HUDEP-2 (cell line): ENCODE measurements at regions not wholly inside any gene's neighbourhood (a gene's known extent, or its start where the extent isn't known, plus 50 kb on each side); places are given as distances from the start of the nearest gene placed in this dataset.
"Not testable (repeated sequence)": the region's sequence is repeated elsewhere in the genome, so short reads cannot be mapped to it uniquely, and the experiment has no call there.

Experiments used
- DNase-seq, 76 experiments: peaks; one replicate each; lab custom pipeline; 2025; ENCODE audit not compliant: unreplicated experiment in 76 of 76; lab: John Stamatoyannopoulos, UW

DNA sequence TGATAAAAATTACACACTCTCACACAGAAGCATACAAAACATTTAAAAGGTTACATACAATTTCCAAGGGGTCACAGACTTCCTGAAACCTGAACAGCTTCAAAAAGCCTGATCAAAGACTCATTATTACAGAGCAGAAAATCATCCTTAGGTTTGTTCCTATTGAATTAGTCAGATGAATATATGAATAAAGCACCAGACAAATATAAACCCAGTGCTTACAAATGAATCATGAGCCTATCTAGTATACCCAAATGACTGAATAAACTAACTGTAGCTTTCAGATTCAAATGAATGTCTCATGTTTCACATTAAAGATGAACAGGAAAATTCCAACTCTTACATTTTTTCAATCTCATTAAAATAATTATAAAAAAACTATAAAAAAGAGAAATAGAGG, 550.3 kb downstream of the SUCLG1 start:
- no peak for DNase-seq

DNA sequence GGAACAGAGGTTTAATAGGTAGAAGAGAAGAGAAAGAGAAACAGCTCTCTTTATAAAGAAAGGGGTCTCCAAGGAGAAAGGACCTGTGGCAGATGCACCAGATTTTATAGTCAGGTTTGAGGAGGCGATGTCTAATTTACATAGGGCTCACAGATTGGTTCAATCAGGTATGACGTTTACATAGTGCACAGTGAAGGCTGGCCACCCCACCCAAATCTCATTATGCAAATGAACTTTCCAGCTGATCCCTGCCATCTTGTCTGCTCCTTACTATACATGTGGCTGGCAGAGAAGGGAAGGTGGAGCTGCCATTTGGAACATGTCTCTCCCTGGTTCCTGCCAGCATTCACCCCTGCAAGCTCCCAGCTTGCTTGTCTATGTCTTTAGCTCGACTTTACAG, 557.8 kb downstream of the SUCLG1 start:
- no peak for DNase-seq

DNA sequence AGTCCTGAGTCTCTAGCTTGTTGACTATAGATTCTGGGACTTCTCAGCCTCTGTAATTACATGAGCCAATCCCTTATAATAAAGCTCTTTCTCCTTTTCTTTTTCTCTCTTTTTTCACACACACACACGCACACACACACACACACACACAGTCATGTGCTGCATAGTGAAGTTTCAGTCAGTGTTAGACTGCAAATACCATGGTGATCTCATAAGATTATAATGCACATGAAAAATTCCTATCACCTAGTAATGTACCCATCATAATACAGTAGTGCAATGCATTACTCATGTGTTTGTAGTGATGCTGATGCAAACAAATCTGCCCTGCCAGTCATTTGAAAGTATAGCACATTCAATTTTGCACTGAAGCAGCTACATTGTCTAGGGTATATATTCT, 558.2 kb downstream of the SUCLG1 start:
- DNase-seq: no peak

DNA sequence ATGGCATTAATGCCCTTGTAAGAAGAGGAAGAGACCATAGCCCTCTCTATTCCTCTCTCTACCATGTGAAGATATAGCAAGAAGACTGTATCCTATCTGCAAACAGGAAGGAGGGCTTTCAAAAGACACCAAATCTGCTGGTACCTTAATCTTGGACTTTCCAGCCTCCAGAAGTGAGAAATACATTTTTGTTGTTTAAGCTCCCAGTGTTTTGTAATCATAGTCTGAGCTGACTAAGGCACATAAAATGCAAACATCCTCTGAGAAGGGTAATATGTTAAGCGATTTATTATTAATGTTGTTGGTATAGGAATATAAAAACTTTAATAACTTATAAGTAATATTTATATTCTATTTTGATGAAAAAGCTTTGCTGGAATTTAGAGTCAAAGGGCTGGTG, 559.8 kb downstream of the SUCLG1 start:
- DNase-seq: no peak

DNA sequence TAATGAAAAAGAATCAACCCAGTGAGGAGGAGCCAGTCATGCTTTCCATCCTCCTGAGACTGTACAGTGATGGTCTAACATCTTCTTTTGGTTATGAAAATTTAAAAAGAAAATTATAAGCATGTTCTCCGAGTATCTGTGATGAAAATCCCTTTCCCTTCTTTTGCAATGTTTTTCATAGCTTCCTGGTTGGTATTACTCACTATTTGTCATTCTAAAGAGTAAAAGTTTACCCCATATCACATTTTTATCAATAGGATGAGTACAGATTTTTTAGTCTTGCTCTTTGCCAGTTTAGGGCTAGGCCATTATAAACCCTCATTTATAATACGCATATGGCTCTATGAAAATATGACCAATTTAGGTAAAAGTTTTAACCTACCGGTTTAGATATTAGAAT, 564.1 kb downstream of the SUCLG1 start:
- DNase-seq: no peak

DNA sequence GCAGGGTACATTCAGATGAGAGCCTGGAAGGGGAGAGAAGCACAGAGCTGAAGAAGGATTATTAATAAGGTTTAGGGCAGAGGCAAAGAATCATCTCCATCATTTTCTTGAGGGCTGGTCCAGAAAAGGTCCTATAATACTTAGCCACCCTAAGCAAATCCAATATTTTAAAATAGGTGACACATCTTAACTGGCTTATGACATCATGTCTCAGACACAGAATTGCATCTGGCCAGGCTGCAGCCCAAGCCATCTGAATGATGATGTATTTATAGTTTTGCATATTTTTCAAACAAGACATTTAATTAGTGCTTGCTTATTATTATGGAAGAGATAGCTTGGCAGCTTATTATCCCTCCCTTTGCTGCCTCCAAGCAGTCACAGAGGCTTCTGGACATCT, 571.3 kb downstream of the SUCLG1 start:
- no peak for DNase-seq

DNA sequence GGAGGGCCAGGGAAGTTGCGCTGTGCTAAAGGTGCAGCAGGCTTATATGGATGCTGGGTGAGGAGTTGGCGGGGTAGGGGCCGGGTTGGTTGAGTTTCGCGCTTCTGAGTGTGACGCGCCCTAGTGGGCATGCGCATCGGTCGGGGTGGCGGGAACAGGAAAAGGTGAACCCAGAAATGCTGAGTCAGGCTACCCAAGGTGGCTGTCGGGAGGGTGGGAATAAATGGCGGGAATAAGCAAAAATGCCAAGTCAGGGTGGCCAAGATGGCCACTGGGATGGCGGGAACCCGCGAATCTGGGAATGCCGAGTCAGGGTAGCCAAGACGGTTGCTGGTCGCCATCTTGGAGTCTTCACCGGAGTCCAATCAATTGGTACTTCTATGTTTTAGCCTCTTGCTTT, 580.0 kb downstream of the SUCLG1 start:
- DNase-seq: no peak

DNA sequence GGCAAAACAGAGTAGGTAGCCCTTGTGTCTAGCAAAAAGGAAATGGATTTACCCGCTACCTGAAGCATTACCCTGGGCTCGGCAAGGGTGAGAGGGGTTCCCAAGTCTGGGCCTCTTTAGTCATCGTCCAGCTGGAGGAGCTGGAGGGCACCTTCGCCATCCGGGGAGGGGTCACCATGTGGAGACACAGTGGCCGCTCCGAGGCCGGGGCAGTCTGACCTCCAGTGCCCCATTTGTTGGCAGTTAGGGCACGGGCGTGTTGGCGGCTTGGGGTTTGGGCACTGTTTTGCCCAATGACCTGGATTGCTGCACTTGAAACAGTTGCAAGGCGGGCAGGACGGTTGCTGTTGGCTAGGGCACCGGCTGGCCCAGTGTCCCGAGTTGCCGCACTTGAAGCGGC, 581.8 kb downstream of the SUCLG1 start:
- DNase-seq: not testable (repeated sequence)

DNA sequence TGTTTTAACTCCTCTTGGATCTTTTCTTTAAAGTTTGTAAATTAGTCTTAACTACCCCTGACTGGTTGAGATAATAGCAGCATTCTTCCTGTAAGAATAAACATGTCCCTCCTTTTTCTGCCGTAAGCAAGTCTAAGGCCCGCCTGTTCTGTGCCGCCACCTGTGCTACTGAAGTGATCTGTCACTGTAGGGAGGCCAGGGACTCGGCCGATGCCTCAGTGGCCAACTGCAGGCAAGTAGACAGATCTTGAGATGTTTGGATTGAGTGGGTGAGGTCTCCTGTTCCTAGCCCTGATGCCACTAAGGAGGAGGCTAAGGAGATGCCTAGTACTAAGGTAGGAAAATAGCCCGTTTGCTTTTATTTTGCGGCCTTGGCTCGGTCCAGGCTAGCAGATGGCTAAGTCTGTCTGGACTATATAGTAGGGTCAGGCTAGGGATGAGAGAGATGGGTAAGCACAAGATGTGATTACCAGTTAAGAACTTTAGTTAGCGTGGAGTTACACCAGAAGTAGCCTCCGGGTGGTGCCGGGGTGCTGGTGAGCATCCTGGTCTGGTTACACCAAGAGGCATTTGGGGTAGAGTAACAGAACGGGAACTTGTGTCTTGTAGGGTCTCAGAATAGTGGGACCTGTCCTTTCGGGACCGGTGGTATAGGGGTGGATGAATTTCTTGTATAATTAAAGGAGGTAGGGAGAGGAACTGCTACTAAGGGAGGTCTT, 584.2 kb downstream of the SUCLG1 start:
- peak in 4 of 76 experiments; percentile 1 to 2 (median 2) for DNase-seq

DNA sequence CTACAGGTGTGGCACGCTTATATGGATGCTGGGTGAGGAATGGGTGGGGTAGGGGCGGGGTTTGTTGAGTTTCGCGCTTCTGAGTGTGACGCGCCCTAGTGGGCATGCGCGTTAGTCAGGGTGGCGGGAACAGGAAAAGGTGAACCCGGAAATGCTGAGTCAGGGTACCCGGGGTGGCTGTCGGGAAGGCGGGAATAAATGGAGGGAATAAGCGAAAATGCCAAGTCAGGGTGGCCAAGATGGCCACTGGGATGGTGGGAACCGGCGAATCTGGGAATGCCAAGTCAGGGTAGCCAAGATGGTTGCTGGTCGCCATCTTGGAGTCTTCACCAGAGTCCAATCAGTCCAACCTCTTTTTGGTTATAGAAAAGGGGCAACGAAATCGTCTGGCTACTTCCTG, 585.0 kb downstream of the SUCLG1 start:
- DNase-seq: no peak

DNA sequence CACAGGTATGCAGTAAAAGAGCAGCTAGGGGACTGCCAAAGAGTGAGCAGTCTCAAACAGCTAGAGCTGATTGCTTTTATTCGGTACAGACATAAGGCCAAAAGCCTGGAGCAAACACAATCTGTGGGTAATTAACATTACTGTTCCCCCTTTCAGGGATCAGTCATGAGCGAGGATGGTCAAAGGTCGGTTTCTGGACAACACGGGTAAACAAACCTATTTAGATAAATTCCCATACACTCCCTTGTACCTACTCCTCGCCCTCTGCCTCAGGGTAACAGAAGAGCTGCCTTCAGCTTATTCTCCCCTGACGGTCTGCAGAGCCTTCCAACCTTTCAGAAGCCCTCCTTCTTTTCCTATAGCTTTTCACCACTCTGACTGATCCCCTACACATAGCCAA, 586.0 kb downstream of the SUCLG1 start:
- DNase-seq: no peak

DNA sequence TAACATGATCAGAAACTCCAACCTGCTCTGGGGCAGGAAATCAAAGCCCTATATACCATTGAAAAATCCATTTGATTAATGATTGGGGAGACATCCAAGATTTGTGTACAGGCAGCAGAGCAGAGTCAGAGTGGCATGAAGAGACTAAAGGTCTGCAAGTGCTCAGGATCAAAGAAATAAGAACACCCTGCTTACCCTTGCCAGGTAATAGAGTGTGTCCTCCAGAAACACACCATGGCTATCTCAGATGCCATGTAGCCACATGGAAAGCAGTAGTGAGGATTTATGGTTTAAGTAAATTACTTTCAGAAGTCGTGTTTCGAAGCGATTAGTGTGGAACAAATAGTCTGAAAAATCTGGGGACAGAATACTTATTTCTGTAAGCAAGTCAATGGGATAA, 592.9 kb downstream of the SUCLG1 start:
- DNase-seq: no peak

DNA sequence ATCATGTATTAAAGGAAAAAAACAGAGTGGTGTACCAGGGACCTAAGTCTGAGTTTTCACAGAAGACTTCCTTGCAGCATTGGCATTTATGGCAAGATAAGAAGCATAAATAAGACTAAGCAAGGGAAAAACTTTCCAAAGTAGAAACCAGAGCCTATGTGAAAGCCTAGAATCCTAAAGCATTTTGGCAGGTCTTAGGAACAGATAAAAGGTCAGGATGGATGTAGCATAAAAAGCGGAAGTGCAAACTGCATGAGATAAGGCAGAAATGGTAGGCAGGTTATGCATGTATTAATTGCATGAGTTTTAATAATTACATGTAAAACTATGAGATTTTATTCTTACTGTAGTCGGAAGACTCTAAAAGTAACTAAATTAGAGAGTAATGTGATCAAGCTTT, 596.5 kb downstream of the SUCLG1 start:
- no peak for DNase-seq

DNA sequence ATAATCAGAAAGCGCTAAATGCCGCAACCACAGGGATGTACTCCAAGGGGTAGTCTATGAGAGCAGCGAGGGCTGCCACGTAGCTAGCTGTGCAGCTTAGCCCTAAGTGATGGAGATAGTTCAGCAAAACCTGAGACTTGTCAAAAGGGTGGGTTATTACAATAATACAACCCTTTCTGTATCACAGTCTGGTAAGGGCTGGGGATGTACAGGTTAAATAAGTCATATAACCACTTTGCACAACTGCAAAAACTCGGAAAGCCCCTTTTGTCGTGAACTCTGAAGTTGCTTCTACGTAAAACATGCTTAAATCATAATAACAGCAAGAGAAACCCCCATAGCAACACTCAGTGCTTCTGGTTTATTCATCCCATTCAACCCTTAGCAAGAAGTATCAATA, 598.8 kb downstream of the SUCLG1 start:
- DNase-seq: no peak

DNA sequence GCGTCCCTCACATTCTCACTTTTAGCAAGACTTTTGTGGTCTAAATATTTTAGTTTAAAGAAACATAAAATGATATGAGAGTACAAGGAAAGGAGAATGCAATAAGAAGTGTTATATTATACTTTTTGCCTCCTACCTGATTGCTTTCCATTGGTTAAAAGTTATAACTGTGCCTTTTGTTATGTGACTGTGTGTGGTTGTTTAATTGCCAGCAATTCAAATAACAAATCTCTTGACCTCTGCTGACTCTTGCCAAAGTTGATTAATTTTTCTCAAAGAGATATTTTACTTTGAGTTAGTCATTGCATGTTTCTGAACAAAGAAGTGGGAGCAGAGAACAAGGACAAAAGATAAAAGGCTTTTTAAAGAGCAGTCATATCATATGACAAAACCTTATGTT, 599.5 kb downstream of the SUCLG1 start:
- no peak for DNase-seq

DNA sequence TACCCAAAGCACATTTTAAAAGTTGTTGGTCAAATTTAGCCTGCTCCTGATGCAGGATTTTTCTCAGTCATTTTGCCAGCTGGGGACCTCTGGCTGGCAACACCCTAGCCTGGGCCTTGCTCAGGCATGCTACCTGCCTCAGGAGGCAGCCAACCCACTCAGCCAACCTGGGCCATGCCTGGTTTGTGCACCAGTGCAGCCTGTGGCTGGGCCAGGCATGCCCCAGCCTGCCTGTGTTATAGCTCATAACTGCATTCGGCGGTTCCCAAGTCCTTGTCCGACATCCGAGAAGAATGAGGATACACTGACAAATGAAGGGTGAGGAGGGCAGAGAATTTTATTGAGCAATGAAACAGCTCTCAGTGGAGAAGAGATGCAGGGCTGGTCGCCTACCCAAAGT, 608.0 kb downstream of the SUCLG1 start:
- DNase-seq: no peak

DNA sequence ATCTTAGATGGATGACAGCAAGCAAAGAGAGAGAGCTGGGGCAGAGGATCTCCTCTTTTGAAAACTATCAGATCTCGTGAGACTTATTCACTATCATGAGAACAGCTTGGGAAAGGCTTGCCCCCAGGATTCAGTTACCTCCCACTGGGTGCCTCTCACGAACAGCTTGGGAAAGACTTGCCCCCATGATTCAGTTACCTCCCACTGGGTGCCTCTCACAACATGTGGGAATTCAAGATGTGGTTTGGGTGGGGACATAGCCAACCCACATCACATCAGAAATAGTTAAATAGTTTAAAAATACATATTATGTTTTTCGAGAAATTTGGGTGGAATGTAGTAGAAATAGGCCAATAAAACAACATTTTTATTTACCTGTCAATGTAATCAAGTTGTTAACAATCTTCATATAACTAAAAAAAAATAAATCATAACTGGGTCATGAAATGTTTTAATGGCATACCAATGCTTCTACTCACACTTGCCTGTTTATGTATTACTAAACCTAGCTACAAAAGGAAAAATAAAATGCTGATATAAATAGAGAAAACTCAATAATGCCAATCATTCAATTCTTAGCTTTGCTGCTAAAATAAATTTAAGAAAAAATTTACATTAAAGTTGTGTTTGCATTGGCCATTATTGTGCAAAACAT, 608.9 kb downstream of the SUCLG1 start:
- DNase-seq: no peak

DNA sequence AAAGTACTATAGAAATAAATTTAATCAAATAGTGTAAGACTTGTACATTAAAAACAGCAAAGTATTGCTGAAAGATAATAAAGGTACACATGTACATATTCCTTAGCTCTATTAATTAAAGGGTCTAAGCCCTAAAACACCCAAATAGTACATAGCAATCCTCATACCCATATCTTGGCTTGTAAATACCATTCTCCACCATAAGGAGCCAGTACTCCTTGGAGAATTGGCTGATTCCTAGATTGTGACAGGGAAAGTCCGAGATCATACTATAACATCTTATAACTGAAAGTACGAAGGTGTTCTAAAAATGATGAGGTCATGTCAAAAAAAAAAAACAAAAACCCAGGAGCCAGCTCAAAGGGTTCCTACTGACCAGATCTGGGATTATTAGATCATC, 614.6 kb downstream of the SUCLG1 start:
- no peak for DNase-seq

DNA sequence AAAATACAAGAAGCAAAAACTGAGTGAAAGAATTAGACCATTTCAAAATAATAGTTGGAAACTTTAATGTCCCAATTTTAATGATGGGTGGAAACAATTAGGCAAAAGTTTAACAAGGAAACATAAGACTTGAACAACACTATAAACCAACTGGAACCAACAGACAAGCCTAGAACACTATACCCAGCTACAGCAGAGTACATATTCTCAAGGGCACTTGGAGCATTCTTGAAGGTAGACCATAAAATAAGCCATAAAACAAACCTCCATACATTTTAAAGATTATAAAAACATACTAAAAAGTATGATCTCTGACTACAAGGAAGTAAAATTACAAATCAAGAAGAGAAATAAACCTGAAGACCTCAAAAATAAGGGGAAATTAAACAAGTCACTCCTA, 616.7 kb downstream of the SUCLG1 start:
- DNase-seq: no peak

DNA sequence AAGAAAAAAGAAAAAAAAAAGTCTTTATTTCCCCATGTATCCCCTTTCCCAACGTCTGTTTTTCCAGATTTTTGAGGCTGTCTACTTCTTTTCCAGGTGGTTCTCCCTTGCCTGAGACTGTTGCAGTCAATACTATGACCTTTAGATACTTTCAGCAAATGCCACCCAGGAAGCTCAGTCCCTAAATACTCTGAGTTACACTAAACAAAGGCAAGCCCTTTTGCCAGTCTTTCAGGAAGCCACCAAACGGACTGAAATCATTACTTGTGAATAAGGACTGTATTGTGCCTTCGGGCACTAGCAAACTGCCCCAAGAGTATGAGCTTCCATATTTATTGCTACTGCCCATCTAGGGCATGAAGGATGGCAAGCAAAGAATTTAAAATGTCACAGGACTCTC, 621.3 kb downstream of the SUCLG1 start:
- DNase-seq: no peak

DNA sequence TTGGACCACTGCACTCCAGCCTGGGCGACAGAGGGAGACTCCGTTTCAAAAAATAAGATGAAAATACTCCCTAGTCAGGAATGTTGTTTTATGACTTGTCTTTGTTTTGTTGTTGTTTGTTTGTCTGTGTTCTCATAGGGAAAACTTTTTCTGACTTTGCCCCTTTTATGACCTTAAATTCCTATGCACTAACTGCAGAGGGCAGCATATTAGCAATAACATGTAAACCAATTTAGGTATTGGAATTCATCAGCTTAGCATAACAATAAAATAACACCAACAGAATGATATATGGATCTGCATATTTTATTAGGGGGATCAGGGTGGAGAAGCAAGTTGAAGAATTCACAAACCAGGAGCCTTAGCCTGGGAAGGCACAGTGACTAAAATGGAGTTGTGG, 631.5 kb downstream of the SUCLG1 start:
- peak in 2 of 76 experiments; percentile 1 to 5 for DNase-seq

DNA sequence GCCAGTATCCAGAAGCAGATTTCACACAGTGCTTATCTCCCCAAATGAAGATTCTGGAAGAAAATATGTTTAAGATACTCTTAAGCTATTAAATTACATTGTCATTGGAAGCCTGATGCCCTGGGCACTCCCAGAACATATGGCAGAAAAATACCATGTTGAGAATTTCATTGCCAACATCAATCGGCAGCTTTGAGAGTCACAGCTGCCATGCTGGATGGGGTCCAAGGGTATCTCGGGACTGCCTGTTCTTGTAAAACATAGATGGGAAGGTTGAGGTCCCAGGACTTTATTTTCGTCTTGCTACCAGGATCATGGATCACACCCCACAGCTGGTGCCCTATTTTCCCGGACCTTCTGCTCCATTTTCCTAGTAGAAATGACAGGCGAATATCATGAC, 632.5 kb downstream of the SUCLG1 start:
- no peak for DNase-seq

DNA sequence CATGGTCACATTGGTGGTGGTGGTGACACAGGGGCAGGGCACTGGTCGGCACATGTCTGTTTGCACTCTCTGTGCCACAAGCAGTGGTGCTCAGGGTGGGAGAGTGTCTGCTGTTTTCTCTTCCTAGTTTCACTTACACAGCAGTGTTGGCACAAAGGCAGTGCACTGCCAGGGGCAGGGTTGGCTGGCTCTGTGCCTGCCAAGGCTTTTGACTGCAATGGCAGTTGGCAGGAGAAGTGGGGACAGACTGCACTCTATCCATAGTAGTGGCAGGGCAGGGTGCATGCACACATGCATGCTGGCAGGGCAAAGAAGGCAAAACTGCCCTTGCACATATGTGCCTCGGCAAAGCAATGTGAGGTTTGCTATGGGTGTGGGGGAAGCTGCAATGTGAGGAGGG, 635.9 kb downstream of the SUCLG1 start:
- no peak for DNase-seq
